ENCODE measurements at regions not wholly inside any gene's neighbourhood (a gene's known extent, or its start where the extent isn't known, plus 50 kb on each side); places are given as distances from the start of the nearest gene placed in this dataset.
A peak's percentile ranks its signal among the peaks of the same experiment; 100 is the strongest.

GRCh38 chr12:93242154-93242972 is 135.4 kb upstream of the NUDT4 start:
- ATAC-seq: no peak
- H3K27ac Mint-ChIP-seq: no peak overlapping the region
- ChIA-PET POLR2A (no interaction called here), CTCF (interaction anchor here (0.6 to 1.2 kb wide), 4 partner anchors 45 to 171 kb away, joined by 3 to 4 read pairs (median 3); no protein-coding TSS in a partner anchor)
- peaks cover 30% of the 10 kb centered on the region for H3K4me1 Mint-ChIP-seq
- no peak overlapping the region for H3K4me3 Mint-ChIP-seq
- intact Hi-C loops (cut with DNase I, micrococcal nuclease): loop anchor here in 1 of 2 experiments (10.0 kb wide), 1 partner anchor 148 kb away; no protein-coding TSS in a partner anchor
- H3K27me3 Mint-ChIP-seq: no peaks in the 10 kb centered on the region
- no peak for DNase-seq
- no peaks in the 10 kb centered on the region for H3K36me3 Mint-ChIP-seq (ENCODE audit: low read depth)
- peaks cover 5% of the 10 kb centered on the region for H3K9me3 Mint-ChIP-seq (ENCODE audit: low read depth)

GRCh38 chr12:93243382-93243688 is 134.4 kb upstream of the NUDT4 start:
- H3K9me3 Mint-ChIP-seq (ENCODE audit: low read depth): peaks cover 5% of the 10 kb centered on the region
- intact Hi-C loops (cut with DNase I, micrococcal nuclease): loop anchor here in 1 of 2 experiments (10.0 kb wide), 1 partner anchor 149 kb away; no protein-coding TSS in a partner anchor
- H3K4me3 Mint-ChIP-seq: no peak overlapping the region
- ATAC-seq (no peak), DNase-seq (no peak)
- CTCF ChIA-PET: interaction anchor here (1.2 kb wide), 1 partner anchor 10 kb away, joined by 3 read pairs; no protein-coding TSS in a partner anchor
- POLR2A ChIA-PET: no interaction called here
- H3K27ac Mint-ChIP-seq: no peak overlapping the region
- no peaks in the 10 kb centered on the region for H3K36me3 Mint-ChIP-seq (ENCODE audit: low read depth)
- no peaks in the 10 kb centered on the region for H3K27me3 Mint-ChIP-seq
- peaks cover 30% of the 10 kb centered on the region for H3K4me1 Mint-ChIP-seq

GRCh38 chr12:93243689-93244513 is 133.8 kb upstream of the NUDT4 start:
- Mint-ChIP-seq H3K4me3 (peak overlapping the region; percentile 50), H3K9me3 (ENCODE audit: low read depth) (peaks cover 5% of the 10 kb centered on the region), H3K27me3 (no peaks in the 10 kb centered on the region), H3K4me1 (peaks cover 33% of the 10 kb centered on the region), H3K27ac (peak overlapping the region; percentile 75), H3K36me3 (ENCODE audit: low read depth) (no peaks in the 10 kb centered on the region)
- DNase-seq: peak; percentile 29
- intact Hi-C loops (cut with DNase I, micrococcal nuclease): loop anchor here in 1 of 2 experiments (10.0 kb wide), 1 partner anchor 149 kb away; no protein-coding TSS in a partner anchor
- POLR2A ChIA-PET: interaction anchor here (1.2 kb wide), 1 partner anchor 317 kb away, joined by 6 read pairs; no protein-coding TSS in a partner anchor
- ATAC-seq: peak; percentile 59
- CTCF ChIA-PET: interaction anchor here (0.6 to 1.2 kb wide), 7 partner anchors 9 to 176 kb away, joined by 3 to 5 read pairs (median 3); no protein-coding TSS in a partner anchor

- H3K36me3 Mint-ChIP-seq (ENCODE audit: low read depth): no peaks in the 10 kb centered on the region
- H3K27me3 Mint-ChIP-seq: no peaks in the 10 kb centered on the region
- intact Hi-C loops (cut with DNase I, micrococcal nuclease): loop anchor here (5.0 to 10.0 kb wide), 2 partner anchors 133 to 150 kb away; partner anchors contain the start of gene NUDT4 (in 1 of the 2)
- H3K27ac Mint-ChIP-seq: peak overlapping the region; percentile 75
- peaks cover 39% of the 10 kb centered on the region for H3K4me1 Mint-ChIP-seq
- ChIA-PET CTCF (interaction anchor here (0.6 to 1.2 kb wide), 8 partner anchors 8 to 259 kb away, joined by 3 to 5 read pairs (median 3); no protein-coding TSS in a partner anchor), POLR2A (interaction anchor here (0.6 to 1.2 kb wide), 2 partner anchors 27 to 317 kb away, joined by 6 to 8 read pairs; no protein-coding TSS in a partner anchor)
- ATAC-seq (peak; percentile 80), DNase-seq (peak; percentile 64)
- H3K9me3 Mint-ChIP-seq (ENCODE audit: low read depth): peaks cover 3% of the 10 kb centered on the region
- peak overlapping the region; percentile 50 for H3K4me3 Mint-ChIP-seq
Measured at GRCh38 chr12:93244514-93245077, 133.1 kb upstream of the NUDT4 start.

GRCh38 chr12:93245543-93245942 is 132.2 kb upstream of the NUDT4 start:
- Mint-ChIP-seq H3K27ac (peak overlapping the region; percentile 72), H3K4me1 (peaks cover 41% of the 10 kb centered on the region), H3K27me3 (no peaks in the 10 kb centered on the region), H3K4me3 (no peak overlapping the region), H3K9me3 (ENCODE audit: low read depth) (no peaks in the 10 kb centered on the region), H3K36me3 (ENCODE audit: low read depth) (no peaks in the 10 kb centered on the region)
- ATAC-seq (peak; percentile 54), DNase-seq (peak; percentile 54)
- POLR2A ChIA-PET: no interaction called here
- CTCF ChIA-PET: interaction anchor here (0.7 to 1.0 kb wide), 3 partner anchors 119 to 278 kb away, joined by 3 to 4 read pairs (median 3); no protein-coding TSS in a partner anchor
- intact Hi-C loops (cut with DNase I, micrococcal nuclease): loop anchor here (5.0 to 10.0 kb wide), 2 partner anchors 132 to 151 kb away; partner anchors contain the start of gene NUDT4 (in 1 of the 2)

GRCh38 chr12:93247313-93247991 is 130.3 kb upstream of the NUDT4 start:
- H3K4me1 Mint-ChIP-seq: peaks cover 41% of the 10 kb centered on the region

GRCh38 chr12:93252221-93252620 is 125.5 kb upstream of the NUDT4 start:
- peaks cover 8% of the 10 kb centered on the region for H3K9me3 Mint-ChIP-seq (ENCODE audit: low read depth)
- H3K27me3 Mint-ChIP-seq: no peaks in the 10 kb centered on the region
- H3K4me1 Mint-ChIP-seq: peaks cover 11% of the 10 kb centered on the region
- DNase-seq: no peak
- H3K27ac Mint-ChIP-seq: no peak overlapping the region
- H3K36me3 Mint-ChIP-seq (ENCODE audit: low read depth): peaks cover 4% of the 10 kb centered on the region
- CTCF ChIA-PET: no interaction called here
- ATAC-seq: no peak
- H3K4me3 Mint-ChIP-seq: no peak overlapping the region
- POLR2A ChIA-PET: no interaction called here
- intact Hi-C loops (cut with DNase I, micrococcal nuclease): no loop called here

More at GRCh38 chr12:93247313-93247991, 130.3 kb upstream of the NUDT4 start:
- Mint-ChIP-seq H3K27me3 (no peaks in the 10 kb centered on the region), H3K36me3 (ENCODE audit: low read depth) (no peaks in the 10 kb centered on the region), H3K9me3 (ENCODE audit: low read depth) (no peaks in the 10 kb centered on the region), H3K27ac (no peak overlapping the region), H3K4me3 (no peak overlapping the region)
- ChIA-PET CTCF (interaction anchor here (0.6 to 1.2 kb wide), 2 partner anchors 90 to 420 kb away, joined by 3 to 4 read pairs; no protein-coding TSS in a partner anchor), POLR2A (no interaction called here)
- intact Hi-C loops (cut with DNase I, micrococcal nuclease): loop anchor here (5.0 to 10.0 kb wide), 2 partner anchors 130 to 153 kb away; partner anchors contain the start of gene NUDT4 (in 1 of the 2)
- ATAC-seq: no peak
- no peak for DNase-seq

GRCh38 chr12:93254911-93255310 is 122.8 kb upstream of the NUDT4 start:
- ATAC-seq (no peak), DNase-seq (no peak)
- peaks cover under 1% of the 10 kb centered on the region for H3K4me1 Mint-ChIP-seq
- H3K9me3 Mint-ChIP-seq (ENCODE audit: low read depth): peaks cover 8% of the 10 kb centered on the region
- intact Hi-C loops (cut with DNase I, micrococcal nuclease): no loop called here
- POLR2A ChIA-PET: interaction anchor here (0.6 kb wide), 1 partner anchor 295 kb away, joined by 3 read pairs; no protein-coding TSS in a partner anchor
- no peaks in the 10 kb centered on the region for H3K27me3 Mint-ChIP-seq
- no peak overlapping the region for H3K27ac Mint-ChIP-seq
- CTCF ChIA-PET: interaction anchor here (0.6 to 1.2 kb wide), 4 partner anchors 85 to 528 kb away, joined by 3 to 4 read pairs (median 3); no protein-coding TSS in a partner anchor
- no peak overlapping the region for H3K4me3 Mint-ChIP-seq
- H3K36me3 Mint-ChIP-seq (ENCODE audit: low read depth): peaks cover 4% of the 10 kb centered on the region

GRCh38 chr12:93256256-93256969 is 121.3 kb upstream of the NUDT4 start:
- no peaks in the 10 kb centered on the region for H3K4me1 Mint-ChIP-seq
- H3K9me3 Mint-ChIP-seq (ENCODE audit: low read depth): peaks cover 8% of the 10 kb centered on the region
- no peaks in the 10 kb centered on the region for H3K27me3 Mint-ChIP-seq
- no peak overlapping the region for H3K27ac Mint-ChIP-seq
- intact Hi-C loops (cut with DNase I, micrococcal nuclease): no loop called here
- ChIA-PET CTCF (interaction anchor here (0.8 to 1.7 kb wide), 3 partner anchors 10 to 125 kb away, joined by 3 to 5 read pairs (median 4); no protein-coding TSS in a partner anchor), POLR2A (interaction anchor here (0.6 kb wide), 1 partner anchor 65 kb away, joined by 4 read pairs; no protein-coding TSS in a partner anchor)
- DNase-seq (no peak), ATAC-seq (no peak)
- H3K4me3 Mint-ChIP-seq: no peak overlapping the region
- peaks cover 4% of the 10 kb centered on the region for H3K36me3 Mint-ChIP-seq (ENCODE audit: low read depth)

All from activated CD4-positive, alpha-beta T cell treated with anti-CD3 and anti-CD28 coated beads for 36 hours (primary cell).